ENCODE measurements at regions not wholly inside any gene's neighbourhood (a gene's known extent, or its start where the extent isn't known, plus 50 kb on each side); places are given as distances from the start of the nearest gene placed in this dataset.
"Not testable (repeated sequence)": the region's sequence is repeated elsewhere in the genome, so short reads cannot be mapped to it uniquely, and the experiment has no call there.

- DNase-seq (ENCODE audit: low read depth, low spot score), result no peak
- in situ Hi-C loops (cut with HindIII; ENCODE audit: low sequenced_read_pairs), result no loop called here
- no peak overlapping the region for H3K4me3 ChIP-seq (ENCODE audit: low read depth, low read length)
- TF ChIP-seq CTCF (IDR thresholded peaks at IDR 0.05; ENCODE audit: low read depth, low read length), result no peak
Observed at GRCh38 chr15:91411586-91411985, 311.5 kb downstream of the SV2B start.

GRCh38 chr15:91412138-91412928 is 312.3 kb downstream of the SV2B start:
- in situ Hi-C loops (cut with HindIII; ENCODE audit: low sequenced_read_pairs), result no loop called here
- no peak for DNase-seq (ENCODE audit: low read depth, low spot score)
- TF ChIP-seq CTCF (IDR thresholded peaks at IDR 0.05; ENCODE audit: low read depth, low read length), result no peak
- no peak overlapping the region for H3K4me3 ChIP-seq (ENCODE audit: low read depth, low read length)

GRCh38 chr15:91413142-91413541 is 313.1 kb downstream of the SV2B start:
- no peak for DNase-seq (ENCODE audit: low read depth, low spot score)
- H3K4me3 ChIP-seq (ENCODE audit: low read depth, low read length), result no peak overlapping the region
- no peak for TF ChIP-seq CTCF (IDR thresholded peaks at IDR 0.05; ENCODE audit: low read depth, low read length)

GRCh38 chr15:91414124-91414523 is 314.1 kb downstream of the SV2B start:
- H3K4me3 ChIP-seq (ENCODE audit: low read depth, low read length), result no peak overlapping the region
- no peak for DNase-seq (ENCODE audit: low read depth, low spot score)
- in situ Hi-C loops (cut with HindIII; ENCODE audit: low sequenced_read_pairs), result no loop called here
- no peak for TF ChIP-seq CTCF (IDR thresholded peaks at IDR 0.05; ENCODE audit: low read depth, low read length)

More at GRCh38 chr15:91413142-91413541, 313.1 kb downstream of the SV2B start:
- in situ Hi-C loops (cut with HindIII; ENCODE audit: low sequenced_read_pairs), result no loop called here

GRCh38 chr15:91415258-91415657 is 315.2 kb downstream of the SV2B start:
- in situ Hi-C loops (cut with HindIII; ENCODE audit: low sequenced_read_pairs); DNase-seq (ENCODE audit: low read depth, low spot score); H3K4me3 ChIP-seq (ENCODE audit: low read depth, low read length): not testable (repeated sequence)

- DNase-seq (ENCODE audit: low read depth, low spot score), result no peak
- in situ Hi-C loops (cut with HindIII; ENCODE audit: low sequenced_read_pairs), result no loop called here
- H3K4me3 ChIP-seq (ENCODE audit: low read depth, low read length), result no peak overlapping the region
- TF ChIP-seq CTCF (IDR thresholded peaks at IDR 0.05; ENCODE audit: low read depth, low read length), result no peak
Observed at GRCh38 chr15:91420689-91421088, 320.6 kb downstream of the SV2B start.

- no peak for DNase-seq (ENCODE audit: low read depth, low spot score)
- no peak for TF ChIP-seq CTCF (IDR thresholded peaks at IDR 0.05; ENCODE audit: low read depth, low read length)
- H3K4me3 ChIP-seq (ENCODE audit: low read depth, low read length), result no peak overlapping the region
- in situ Hi-C loops (cut with HindIII; ENCODE audit: low sequenced_read_pairs), result no loop called here
Observed at GRCh38 chr15:91422797-91423196, 322.7 kb downstream of the SV2B start.

Data from astrocyte of the spinal cord (primary cell).